K562 (cell line): ENCODE measurements at regions not wholly inside any gene's neighbourhood (a gene's known extent, or its start where the extent isn't known, plus 50 kb on each side); places are given as distances from the start of the nearest gene placed in this dataset.

Source experiments
- ATAC-seq: fragments of 200-7000 bp; cut with Tn5 transposase; 3 replicates; pipeline ENCODE4 v1.9.1; 2020; ENCODE audit warnings: moderate library complexity
- BruUV-seq: library from RNA; stranded (reverse); fragments of 400-500 nt; replicated peaks from 2 replicates; lab custom pipeline; 2021; lab: Mats Ljungman, UMichigan
- CTCF ChIA-PET: fragments of 300-600 bp; formaldehyde crosslinking; extraction: SDS; loops from one replicate; lab custom pipeline; 2021; ENCODE audit warnings: low intra/inter-chr PET ratio; lab: Yijun Ruan, JAX
- POLR2A ChIA-PET: fragments of 300-600, 350-650 bp; sonication (Branson Sonifier 250); formaldehyde crosslinking; extraction: SDS; loops from one replicate; lab custom pipeline; 2021; ENCODE audit warnings: antibody characterized with exemption, inconsistent platforms; lab: Yijun Ruan, JAX
- DNase-seq, 4 experiments: peaks; one replicate each; pipeline versions ENCODE4 v3.0.0 to v3.0.0-alpha.2; 2011 to 2018; ENCODE audit warnings: low spot score in 3 of 4, mixed read lengths in 3 of 4; ENCODE audit errors: extremely low read depth in 1 of 4
- FAIRE-seq: peaks from 2 replicates; lab custom pipeline; 2011; peaks lifted over from hg19 to GRCh38; lab: Jason Lieb, UNC
- H2AFZ ChIP-seq: 2 replicates; pipeline ENCODE4 v1.6.0; 2011; ENCODE audit warnings: low read depth, low read length, control low read depth, inconsistent platforms
- H3K27ac ChIP-seq: fragments of 200-600 bp; 3 replicates; pipeline ENCODE4 v1.8.0; 2011; ENCODE audit warnings: low read depth, mild to moderate bottlenecking, control low read depth, inconsistent platforms, low read length, moderate library complexity, mixed read lengths; ENCODE audit errors: extremely low read depth
- H3K27me3 ChIP-seq, 2 experiments: fragments of 300-600 bp in 1 of 2; 2 replicates in 1 of 2; 3 replicates in 1 of 2; pipeline versions ENCODE4 v1.6.0 to v1.8.0; 2011; ENCODE audit warnings: inconsistent platforms in 2 of 2, low read length in 2 of 2, mild to moderate bottlenecking in 1 of 2, mixed read lengths in 1 of 2, moderate library complexity in 1 of 2; ENCODE audit not compliant: control insufficient read depth in 2 of 2, insufficient read depth in 2 of 2
- H3K36me3 ChIP-seq: fragments of 300-600 bp; 3 replicates; pipeline ENCODE4 v1.8.0; 2011; ENCODE audit warnings: mild to moderate bottlenecking, low read length, inconsistent platforms; ENCODE audit not compliant: control insufficient read depth, insufficient read depth
- H3K4me1 ChIP-seq, 2 experiments: fragments of 200-600 bp in 1 of 2; replicated peaks in 1 of 2; 2 replicates in 1 of 2; 3 replicates in 1 of 2; pipeline versions ENCODE4 v1.5.1 to v1.8.0; 2011; ENCODE audit warnings: inconsistent platforms in 2 of 2, low read length in 2 of 2, mild to moderate bottlenecking in 1 of 2, mixed read lengths in 1 of 2, moderate library complexity in 1 of 2; ENCODE audit not compliant: control insufficient read depth in 2 of 2, insufficient read depth in 2 of 2
- H3K4me2 ChIP-seq: 2 replicates; pipeline ENCODE4 v1.6.1; 2011; ENCODE audit warnings: low read length, control low read depth, inconsistent platforms, mixed read lengths; ENCODE audit not compliant: insufficient read depth
- H3K4me3 ChIP-seq: fragments of 200-600 bp; sonication (generic), shearing (Covaris generic); 2 replicates; pipeline ENCODE4 v1.5.1; 2016; ENCODE audit warnings: control low read depth, inconsistent platforms
- H3K79me2 ChIP-seq: fragments of 200-600 bp; 3 replicates; pipeline ENCODE4 v1.8.0; 2011; ENCODE audit warnings: low read length, inconsistent platforms; ENCODE audit not compliant: control insufficient read depth, insufficient read depth
- H3K9ac ChIP-seq, 2 experiments: 2 replicates each; pipeline versions ENCODE4 v1.6.0 to v1.6.1; 2011; ENCODE audit warnings: low read depth in 2 of 2, low read length in 2 of 2, control low read depth in 1 of 2, inconsistent platforms in 1 of 2, mild to moderate bottlenecking in 1 of 2, mixed read lengths in 1 of 2; ENCODE audit not compliant: insufficient read depth in 1 of 2
- H3K9me1 ChIP-seq: one replicate; pipeline ENCODE4 v1.6.0; 2011; ENCODE audit warnings: inconsistent platforms, mild to moderate bottlenecking, low read length, moderate library complexity; ENCODE audit not compliant: control insufficient read depth, insufficient read depth
- H3K9me3 ChIP-seq: replicated peaks from 2 replicates; pipeline ENCODE4 v1.5.1; 2011; ENCODE audit warnings: low read depth, low read length, inconsistent platforms; ENCODE audit not compliant: control insufficient read depth, insufficient read depth
- H4K20me1 ChIP-seq: replicated peaks from 2 replicates; pipeline ENCODE4 v1.6.1; 2011; ENCODE audit warnings: low read length, inconsistent platforms, mixed read lengths; ENCODE audit not compliant: control insufficient read depth, insufficient read depth
- ARID3B ChIP-seq: fragments of 250-450 bp; sonication (Bioruptor Pico); IDR thresholded peaks from 2 replicates; pipeline ENCODE4 v1.4.0; 2020; ENCODE audit warnings: borderline replicate concordance
- ARID4B ChIP-seq: sonication (generic); formaldehyde crosslinking; IDR thresholded peaks from 2 replicates; pipeline ENCODE4 v1.8.0; 2022; ENCODE audit warnings: mild to moderate bottlenecking, missing genetic modification reagents
- CBX3 ChIP-seq, 2 experiments: IDR thresholded peaks; 1 replicate in 1 of 2; 2 replicates in 1 of 2; pipeline ENCODE4 v1.6.1; 2012; ENCODE audit warnings: inconsistent platforms in 2 of 2, low read length in 2 of 2, borderline replicate concordance in 1 of 2, control low read depth in 1 of 2
- CBX5 ChIP-seq: IDR thresholded peaks from 2 replicates; pipeline ENCODE4 v1.6.1; 2014; ENCODE audit warnings: low read depth, borderline replicate concordance
- EGR1 ChIP-seq: fragments of 450-650 bp; conservative IDR thresholded peaks from 2 replicates; pipeline ENCODE4 v1.6.1; 2017; ENCODE audit warnings: mild to moderate bottlenecking
- FOXJ3 ChIP-seq: sonication (generic); formaldehyde crosslinking; IDR thresholded peaks from 2 replicates; pipeline ENCODE4 v1.4.0; 2020; ENCODE audit warnings: mild to moderate bottlenecking, missing genetic modification reagents
- HLTF ChIP-seq: fragments of 450-650 bp; IDR thresholded peaks from 2 replicates; pipeline ENCODE4 v1.6.1; 2016
- HNRNPUL1 ChIP-seq: fragments of 200-400 bp; formaldehyde crosslinking; IDR thresholded peaks from 2 replicates; pipeline ENCODE4 v1.6.1; 2017; ENCODE audit warnings: low read length
- NR1H2 ChIP-seq: sonication (generic); formaldehyde crosslinking; IDR thresholded peaks from 2 replicates; pipeline ENCODE4 v1.4.0; 2020; ENCODE audit warnings: mild to moderate bottlenecking, missing genetic modification reagents
- RAD51 ChIP-seq: fragments of 450-650 bp; IDR thresholded peaks from 2 replicates; pipeline ENCODE4 v1.7.1; 2016; ENCODE audit warnings: low read depth, mild to moderate bottlenecking, borderline replicate concordance
- RBFOX2 ChIP-seq: fragments of 200-400 bp; formaldehyde crosslinking; IDR thresholded peaks from 2 replicates; pipeline ENCODE4 v1.6.1; 2017; ENCODE audit warnings: low read depth, mild to moderate bottlenecking, low read length, moderate library complexity
- RFX5 ChIP-seq: IDR thresholded peaks from 2 replicates; pipeline ENCODE4 v1.6.1; 2011; ENCODE audit warnings: low read depth, mild to moderate bottlenecking, improper control_type of control experiment, low read length
- SRSF3 ChIP-seq: fragments of 200-400 bp; formaldehyde crosslinking; IDR thresholded peaks from 2 replicates; pipeline ENCODE4 v1.6.1; 2016; ENCODE audit warnings: mild to moderate bottlenecking, low read length, moderate library complexity; ENCODE audit not compliant: insufficient read depth
- TEAD2 ChIP-seq: fragments of 450-650 bp; IDR thresholded peaks from 2 replicates; pipeline ENCODE4 v1.6.1; 2016; ENCODE audit warnings: missing genetic modification characterization, control low read depth, missing compliant biosample characterization
- WHSC1 ChIP-seq: IDR thresholded peaks from one replicate; pipeline ENCODE4 v1.6.1; 2012; ENCODE audit warnings: low read length, control low read depth, inconsistent platforms
- ZFPM2 ChIP-seq: fragments of 250-450 bp; sonication (Bioruptor Pico); IDR thresholded peaks from 2 replicates; pipeline ENCODE4 v1.5.1; 2022; ENCODE audit warnings: mild to moderate bottlenecking
- ZNF197 ChIP-seq: fragments of 200-800 bp; sonication (Bioruptor generic); IDR thresholded peaks from 2 replicates; pipeline ENCODE4 v1.6.1; 2016; ENCODE audit warnings: low read depth, missing genetic modification characterization, missing compliant biosample characterization
- WGBS: fragments of 100-300 bp; shearing (Covaris generic); methylation state at CpG from one replicate; pipeline ENCODE4 v1.1.6; 2016; ENCODE audit warnings: low coverage, mixed read lengths; ENCODE audit not compliant: insufficient coverage; ENCODE audit errors: missing lambda C conversion rate; 5-methylcytosine and 5-hydroxymethylcytosine counted together
- in situ Hi-C: fragments of 300-500 bp; cut with MboI; formaldehyde crosslinking; loops from 4 replicates; pipeline ENCODE4 v1.15.0; 2018; ENCODE audit warnings: inconsistent platforms, mixed read lengths
- intact Hi-C: fragments of 100-400 bp; cut with micrococcal nuclease; formaldehyde crosslinking; loops from 2 replicates; pipeline ENCODE4 v1.14.2; 2022

- Histone ChIP-seq H3K4me2 (no peak overlapping the region), H2AFZ (no peak overlapping the region), H4K20me1 (no peaks in the 10 kb centered on the region), H3K27ac (no peak overlapping the region), H3K79me2 (no peaks in the 10 kb centered on the region), H3K9me1 (no peaks in the 10 kb centered on the region), H3K4me3 (no peak overlapping the region), H3K27me3 (peaks cover 0 to 36% of the 10 kb centered on the region in 2 experiments; a peak in 3 of 5 replicates), H3K36me3 (no peaks in the 10 kb centered on the region), H3K9me3 (no peaks in the 10 kb centered on the region), H3K4me1 (no peaks in the 10 kb centered on the region; a peak in 1 of 5 replicates), H3K9ac (no peak overlapping the region)
- CTCF ChIA-PET: no interaction called here
- in situ Hi-C loops: no loop called here
- TF ChIP-seq RAD51: no peak
- TF ChIP-seq FOXJ3 (CRISPR knock-in tag): no peak
- TF ChIP-seq HLTF: no peak
- TF ChIP-seq SRSF3: no peak
- no peak for TF ChIP-seq ZNF197 (CRISPR knock-in tag)
- TF ChIP-seq CBX5: no peak
- no peak for TF ChIP-seq ZFPM2 (CRISPR knock-in tag)
- TF ChIP-seq TEAD2 (tag): no peak
- TF ChIP-seq HNRNPUL1: no peak
- TF ChIP-seq EGR1: no peak
- no peak for TF ChIP-seq CBX3 (IDR thresholded peaks at IDR 0.05; ENCODE audit: borderline replicate concordance in 1 of 2, low read length in 2 of 2)
- no peak for TF ChIP-seq RBFOX2
- no peak for TF ChIP-seq NR1H2 (CRISPR knock-in tag)
- TF ChIP-seq RFX5: no peak
- TF ChIP-seq ARID4B: no peak
- no peak for TF ChIP-seq ARID3B
- TF ChIP-seq WHSC1: no peak
- intact Hi-C loops: no loop called here
- no TSS peak for BruUV-seq
- ATAC-seq: no peak
- no peak for FAIRE-seq
- 0% methylated on average over 9 of the region's 9 CpGs for WGBS
- no peak for DNase-seq
- POLR2A ChIA-PET: no interaction called here
These were observed 121.4 kb upstream of the CHST15 start for GRCh38 chr10:124214610-124215375.
